ENCODE measurements at regions not wholly inside any gene's neighbourhood (a gene's known extent, or its start where the extent isn't known, plus 50 kb on each side); places are given as distances from the start of the nearest gene placed in this dataset.

DNA sequence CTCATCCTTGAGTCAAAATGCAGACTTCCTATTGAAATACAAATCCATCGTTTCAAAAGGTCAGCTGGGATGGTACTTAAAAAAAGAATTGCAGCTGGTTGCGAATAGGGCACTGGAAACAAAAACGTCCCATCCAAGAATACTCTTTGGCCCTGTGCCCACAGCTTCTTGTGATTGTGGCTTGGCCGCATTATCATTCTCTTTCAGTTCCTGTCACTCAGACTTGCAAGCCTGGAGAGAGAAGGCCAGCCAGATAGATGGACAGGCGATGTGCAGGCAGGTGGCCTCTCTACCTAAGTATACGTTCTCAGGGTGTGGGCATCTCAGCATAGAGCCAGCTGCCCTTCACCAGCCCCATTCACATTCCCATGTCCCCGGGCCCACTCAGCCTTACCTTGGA, 208.5 kb upstream of the ZNF536 start:
- DNase-seq: no peak
- H3K27ac Mint-ChIP-seq (ENCODE audit: unreplicated experiment): no peak overlapping the region
- no peaks in the 10 kb centered on the region for H3K4me1 Mint-ChIP-seq (ENCODE audit: low read depth, unreplicated experiment)
- ChIA-PET CTCF (no interaction called here), POLR2A (no interaction called here)
- H3K27me3 ChIP-seq (replicated peaks; ENCODE audit: control insufficient read depth, insufficient read depth, low read length): no peaks in the 10 kb centered on the region; the same call in 1 of the 2 replicates
- no peak for TF ChIP-seq CTCF (IDR thresholded peaks at IDR 0.05; ENCODE audit: insufficient read depth in 1 of 2, low read depth in 1 of 2, low read length in 1 of 2, severe bottlenecking in 1 of 2, unreplicated experiment in 1 of 2)
- intact Hi-C loops (cut with micrococcal nuclease; ENCODE audit: unreplicated experiment): no loop called here
- peaks cover 5% of the 10 kb centered on the region for H3K27me3 Mint-ChIP-seq (ENCODE audit: insufficient read depth, unreplicated experiment)
- no peaks in the 10 kb centered on the region for H3K36me3 ChIP-seq (ENCODE audit: control insufficient read depth, insufficient read depth, low read length)
- no peaks in the 10 kb centered on the region for H3K4me1 ChIP-seq
- H3K9me3 ChIP-seq: no peaks in the 10 kb centered on the region
- H3K9me3 Mint-ChIP-seq (ENCODE audit: unreplicated experiment): peaks cover 11% of the 10 kb centered on the region
- no peak overlapping the region for H3K4me3 Mint-ChIP-seq (ENCODE audit: unreplicated experiment)
- H3K36me3 Mint-ChIP-seq (ENCODE audit: insufficient read depth, unreplicated experiment): no peaks in the 10 kb centered on the region
- BruUV-seq (replicated peaks): no TSS peak
- no peak overlapping the region for H3K4me3 ChIP-seq (ENCODE audit: low read depth, low read length)

- CTCF ChIA-PET: no interaction called here
- no peak overlapping the region for H3K4me3 ChIP-seq (ENCODE audit: low read depth, low read length)
These were observed 206.9 kb upstream of the ZNF536 start for GRCh38 chr19:30165228-30165813.

DNA sequence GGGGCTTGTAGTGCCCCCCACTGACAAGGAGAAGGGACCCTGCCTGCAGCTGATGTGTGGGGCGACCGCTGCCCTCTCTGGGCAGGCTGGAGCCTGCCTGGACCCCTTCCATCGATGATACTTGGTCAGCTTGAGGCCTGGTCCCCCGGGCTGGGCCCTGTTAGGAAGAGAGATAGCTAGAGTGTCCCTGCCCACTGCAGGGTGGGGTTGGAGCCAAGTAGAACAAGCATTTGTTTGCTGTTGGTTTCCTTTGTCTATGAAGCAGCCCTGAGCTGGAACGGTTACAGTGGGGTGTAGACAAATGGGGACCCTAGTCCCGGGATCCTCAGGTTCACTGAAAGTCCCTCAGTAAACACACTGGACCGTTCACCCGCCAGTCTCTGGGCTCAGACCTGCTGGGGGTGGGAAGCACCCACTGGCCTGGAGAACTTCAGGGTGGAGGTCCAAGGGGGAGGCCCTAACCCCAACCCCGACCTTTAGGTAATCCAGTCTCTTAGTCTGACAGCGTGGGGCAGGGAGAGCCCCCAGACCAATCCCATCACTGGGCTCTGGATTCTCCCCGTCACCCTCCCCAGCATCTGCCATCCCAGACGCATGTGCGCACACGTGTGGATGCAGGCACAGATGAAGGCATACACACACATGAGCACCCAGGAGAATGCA, 204.8 kb upstream of the ZNF536 start:
- H3K9me3 ChIP-seq: no peaks in the 10 kb centered on the region; the same call in 1 of the 2 replicates
- no peaks in the 10 kb centered on the region for H3K27me3 ChIP-seq (replicated peaks; ENCODE audit: control insufficient read depth, insufficient read depth, low read length)
- Mint-ChIP-seq H3K36me3 (ENCODE audit: insufficient read depth, unreplicated experiment) (no peaks in the 10 kb centered on the region), H3K27ac (ENCODE audit: unreplicated experiment) (no peak overlapping the region), H3K4me1 (ENCODE audit: low read depth, unreplicated experiment) (no peaks in the 10 kb centered on the region), H3K27me3 (ENCODE audit: insufficient read depth, unreplicated experiment) (peaks cover 5% of the 10 kb centered on the region), H3K9me3 (ENCODE audit: unreplicated experiment) (peaks cover 9% of the 10 kb centered on the region), H3K4me3 (ENCODE audit: unreplicated experiment) (no peak overlapping the region)
- ChIA-PET POLR2A (no interaction called here), CTCF (no interaction called here)
- H3K4me3 ChIP-seq (ENCODE audit: low read depth, low read length): no peak overlapping the region
- no peaks in the 10 kb centered on the region for H3K36me3 ChIP-seq (ENCODE audit: control insufficient read depth, insufficient read depth, low read length)
- DNase-seq: no peak
- no peak for TF ChIP-seq CTCF (IDR thresholded peaks at IDR 0.05; ENCODE audit: insufficient read depth in 1 of 2, low read depth in 1 of 2, low read length in 1 of 2, severe bottlenecking in 1 of 2, unreplicated experiment in 1 of 2)
- intact Hi-C loops (cut with micrococcal nuclease; ENCODE audit: unreplicated experiment): no loop called here
- BruUV-seq (replicated peaks): no TSS peak
- H3K4me1 ChIP-seq: no peaks in the 10 kb centered on the region

More at GRCh38 chr19:30165228-30165813, 206.9 kb upstream of the ZNF536 start:
- H3K27ac Mint-ChIP-seq (ENCODE audit: unreplicated experiment): no peak overlapping the region
- intact Hi-C loops (cut with micrococcal nuclease; ENCODE audit: unreplicated experiment): no loop called here
- Histone ChIP-seq H3K36me3 (ENCODE audit: control insufficient read depth, insufficient read depth, low read length) (no peaks in the 10 kb centered on the region), H3K27me3 (replicated peaks; ENCODE audit: control insufficient read depth, insufficient read depth, low read length) (no peaks in the 10 kb centered on the region; the same call in 1 of the 2 replicates), H3K4me1 (no peaks in the 10 kb centered on the region), H3K9me3 (no peaks in the 10 kb centered on the region)
- POLR2A ChIA-PET: no interaction called here
- no peaks in the 10 kb centered on the region for H3K36me3 Mint-ChIP-seq (ENCODE audit: insufficient read depth, unreplicated experiment)
- TF ChIP-seq CTCF (IDR thresholded peaks at IDR 0.05; ENCODE audit: insufficient read depth in 1 of 2, low read depth in 1 of 2, low read length in 1 of 2, severe bottlenecking in 1 of 2, unreplicated experiment in 1 of 2): no peak
- no peaks in the 10 kb centered on the region for H3K4me1 Mint-ChIP-seq (ENCODE audit: low read depth, unreplicated experiment)
- no TSS peak for BruUV-seq (replicated peaks)
- H3K4me3 Mint-ChIP-seq (ENCODE audit: unreplicated experiment): no peak overlapping the region
- peaks cover 11% of the 10 kb centered on the region for H3K9me3 Mint-ChIP-seq (ENCODE audit: unreplicated experiment)
- H3K27me3 Mint-ChIP-seq (ENCODE audit: insufficient read depth, unreplicated experiment): peaks cover 5% of the 10 kb centered on the region
- no peak for DNase-seq
